Neural progenitor cell (in vitro differentiated cells): ENCODE measurements at regions not wholly inside any gene's neighbourhood (a gene's known extent, or its start where the extent isn't known, plus 50 kb on each side); places are given as distances from the start of the nearest gene placed in this dataset.

Experiments used
- DNase-seq: peaks from one replicate; pipeline ENCODE4 v3.0.0-alpha.2; 2016; ENCODE audit warnings: low spot score
- H2AFZ ChIP-seq: fragments of 200-600 bp; sonication (generic); replicated peaks from 2 replicates; pipeline ENCODE4 v1.6.1; 2016; ENCODE audit warnings: antibody characterized with exemption
- H3F3A ChIP-seq: fragments of 200-600 bp; sonication (generic); 2 replicates; pipeline ENCODE4 v1.6.1; 2016; ENCODE audit warnings: antibody characterized with exemption, low read depth
- H3K27ac ChIP-seq: fragments of 200-600 bp; sonication (generic); 2 replicates; pipeline ENCODE4 v1.5.1; 2016; ENCODE audit warnings: mild to moderate bottlenecking
- H3K27me3 ChIP-seq: fragments of 200-600 bp; sonication (generic); 2 replicates; pipeline ENCODE4 v1.6.1; 2016; ENCODE audit warnings: mild to moderate bottlenecking, moderate library complexity
- H3K36me3 ChIP-seq: fragments of 200-600 bp; sonication (generic); 2 replicates; pipeline ENCODE4 v1.5.1; 2016
- H3K4me1 ChIP-seq: fragments of 200-600 bp; sonication (generic); 2 replicates; pipeline ENCODE4 v1.6.1; 2016; ENCODE audit warnings: mixed run types
- H3K4me2 ChIP-seq: fragments of 200-600 bp; sonication (generic); 2 replicates; pipeline ENCODE4 v1.6.1; 2016
- H3K4me3 ChIP-seq: fragments of 200-600 bp; sonication (generic); 2 replicates; pipeline ENCODE4 v1.5.1; 2016
- H3K79me2 ChIP-seq: fragments of 200-600 bp; sonication (generic); 2 replicates; pipeline ENCODE4 v1.6.1; 2016; ENCODE audit warnings: low read depth
- H3K9ac ChIP-seq: fragments of 200-600 bp; sonication (generic); 2 replicates; pipeline ENCODE4 v1.6.1; 2016
- H3K9me3 ChIP-seq: fragments of 200-600 bp; sonication (generic); 2 replicates; pipeline ENCODE4 v1.5.1; 2016; ENCODE audit warnings: low read depth
- H4K20me1 ChIP-seq: fragments of 200-600 bp; sonication (generic); 2 replicates; pipeline ENCODE4 v1.6.1; 2016; ENCODE audit warnings: low read depth
- H3K27ac Mint-ChIP-seq: 3 replicates; pipeline ENCODE4 v1.8.0; 2021; ENCODE audit warnings: mixed read lengths
- H3K27me3 Mint-ChIP-seq: 2 replicates; pipeline ENCODE4 v1.8.0; 2022; ENCODE audit warnings: low read depth, mild to moderate bottlenecking, inconsistent platforms, moderate library complexity, mixed read lengths; ENCODE audit not compliant: insufficient read depth
- H3K36me3 Mint-ChIP-seq: 3 replicates; pipeline ENCODE4 v1.8.0; 2021; ENCODE audit warnings: mixed read lengths
- H3K4me1 Mint-ChIP-seq: 3 replicates; pipeline ENCODE4 v1.8.0; 2021; ENCODE audit warnings: mixed read lengths
- H3K4me3 Mint-ChIP-seq: 3 replicates; pipeline ENCODE4 v1.8.0; 2021; ENCODE audit warnings: mild to moderate bottlenecking, moderate library complexity, mixed read lengths
- H3K9me3 Mint-ChIP-seq: 3 replicates; pipeline ENCODE4 v1.8.0; 2020; ENCODE audit warnings: mixed read lengths
- CTCF ChIP-seq: fragments of 200-600 bp; sonication (generic); IDR thresholded peaks from 2 replicates; pipeline ENCODE4 v1.5.1; 2017; ENCODE audit warnings: antibody characterized with exemption, mild to moderate bottlenecking
- EZH2 ChIP-seq: fragments of 200-600 bp; sonication (generic); IDR thresholded peaks from 2 replicates; pipeline ENCODE4 v1.6.1; 2017; ENCODE audit warnings: antibody characterized with exemption, mild to moderate bottlenecking, moderate library complexity
- EZH2phosphoT487 ChIP-seq: fragments of 200-600 bp; sonication (generic); IDR thresholded peaks from 2 replicates; pipeline ENCODE4 v1.6.1; 2017; ENCODE audit warnings: antibody characterized with exemption

- no peak for DNase-seq
- Histone ChIP-seq H3K36me3 (no peaks in the 10 kb centered on the region), H2AFZ (no peak overlapping the region), H3K9me3 (no peaks in the 10 kb centered on the region), H3F3A (no peaks in the 10 kb centered on the region), H3K79me2 (no peaks in the 10 kb centered on the region), H3K27ac (no peak overlapping the region), H3K4me2 (no peak overlapping the region), H3K4me1 (no peaks in the 10 kb centered on the region), H4K20me1 (no peaks in the 10 kb centered on the region), H3K27me3 (no peaks in the 10 kb centered on the region), H3K9ac (no peak overlapping the region), H3K4me3 (no peak overlapping the region)
- H3K4me3 Mint-ChIP-seq: no peak overlapping the region
- TF ChIP-seq CTCF (no peak), EZH2 (no peak), EZH2phosphoT487 (no peak)
- peaks cover 5% of the 10 kb centered on the region for H3K27me3 Mint-ChIP-seq
- H3K4me1 Mint-ChIP-seq: peaks cover 19% of the 10 kb centered on the region
- no peak overlapping the region for H3K27ac Mint-ChIP-seq
- H3K9me3 Mint-ChIP-seq: peaks cover 6% of the 10 kb centered on the region
- H3K36me3 Mint-ChIP-seq: no peaks in the 10 kb centered on the region
These were observed 107.1 kb downstream of the TMCO5A start for GRCh38 chr15:38041576-38041975.

- Histone ChIP-seq H3K27ac (no peak overlapping the region), H3K79me2 (no peaks in the 10 kb centered on the region), H3K9ac (no peak overlapping the region), H3K9me3 (no peaks in the 10 kb centered on the region), H3F3A (no peaks in the 10 kb centered on the region), H3K4me2 (no peak overlapping the region), H3K4me3 (no peak overlapping the region), H3K4me1 (no peaks in the 10 kb centered on the region), H3K36me3 (no peaks in the 10 kb centered on the region), H4K20me1 (no peaks in the 10 kb centered on the region), H3K27me3 (no peaks in the 10 kb centered on the region), H2AFZ (no peak overlapping the region)
- DNase-seq: no peak
- TF ChIP-seq CTCF: no peak
- peaks cover 25% of the 10 kb centered on the region for H3K4me1 Mint-ChIP-seq
- no peaks in the 10 kb centered on the region for H3K36me3 Mint-ChIP-seq
- H3K4me3 Mint-ChIP-seq: no peak overlapping the region
- peaks cover 9% of the 10 kb centered on the region for H3K9me3 Mint-ChIP-seq
- H3K27ac Mint-ChIP-seq: no peak overlapping the region
- peaks cover 5% of the 10 kb centered on the region for H3K27me3 Mint-ChIP-seq
These were observed 107.8 kb downstream of the TMCO5A start for GRCh38 chr15:38042211-38042610.

- Histone ChIP-seq H3K4me2 (no peak overlapping the region), H3K79me2 (no peaks in the 10 kb centered on the region), H3K27ac (no peak overlapping the region), H3K9ac (no peak overlapping the region), H2AFZ (peak overlapping the region; percentile 48), H4K20me1 (no peaks in the 10 kb centered on the region), H3F3A (no peaks in the 10 kb centered on the region), H3K36me3 (no peaks in the 10 kb centered on the region), H3K4me3 (no peak overlapping the region), H3K9me3 (no peaks in the 10 kb centered on the region), H3K27me3 (no peaks in the 10 kb centered on the region), H3K4me1 (no peaks in the 10 kb centered on the region)
- no peak for TF ChIP-seq CTCF
- TF ChIP-seq EZH2phosphoT487: no peak
- TF ChIP-seq EZH2: no peak
- DNase-seq: no peak
- Mint-ChIP-seq H3K4me3 (no peak overlapping the region), H3K9me3 (peaks cover 15% of the 10 kb centered on the region), H3K27ac (peak overlapping the region; percentile 53), H3K27me3 (peaks cover 5% of the 10 kb centered on the region), H3K36me3 (no peaks in the 10 kb centered on the region), H3K4me1 (peaks cover 31% of the 10 kb centered on the region)
These were observed 108.4 kb downstream of the TMCO5A start for GRCh38 chr15:38042707-38043445.
